Prostate gland (tissue), 2 donors: ENCODE measurements at regions not wholly inside any gene's neighbourhood (a gene's known extent, or its start where the extent isn't known, plus 50 kb on each side); places are given as distances from the start of the nearest gene placed in this dataset.

Experiments
- DNase-seq: peaks from one replicate; pipeline ENCODE4 v3.0.0-alpha.2; 2019; ENCODE audit warnings: low spot score
- H3K27ac ChIP-seq, 2 donors: fragments of 200-600 bp; sonication (generic); 2 replicates each; pipeline ENCODE4 v1.5.1; 2017 to 2019
- H3K27me3 ChIP-seq: fragments of 200-600 bp; sonication (generic); replicated peaks from 2 replicates; pipeline ENCODE4 v1.5.1; 2019; ENCODE audit not compliant: insufficient read depth
- H3K36me3 ChIP-seq, 2 donors: fragments of 200-600 bp; sonication (generic); 1 replicate in 1 of 2; 2 replicates in 1 of 2; pipeline versions ENCODE4 v1.5.1 to v1.8.1; 2017 to 2019
- H3K4me1 ChIP-seq: fragments of 200-600 bp; sonication (generic); replicated peaks from 2 replicates; pipeline ENCODE4 v1.5.1; 2019
- H3K4me3 ChIP-seq, 2 donors: fragments of 200-600 bp; sonication (generic); 2 replicates each; pipeline ENCODE4 v1.5.1; 2017 to 2019
- H3K9me3 ChIP-seq: fragments of 200-600 bp; sonication (generic); 2 replicates; pipeline ENCODE4 v1.5.1; 2017
- CTCF ChIP-seq, 4 experiments: fragments of 200-600 bp in 2 of 4; fragments of 450-650 bp in 2 of 4; sonication (generic) in 2 of 4; IDR thresholded peaks; 1 replicate in 3 of 4; 2 replicates in 1 of 4; pipeline ENCODE4 v1.5.1; 2016 to 2019; ENCODE audit warnings: antibody characterized with exemption in 4 of 4, mild to moderate bottlenecking in 2 of 4, moderate library complexity in 2 of 4
- POLR2A ChIP-seq: fragments of 450-650 bp; IDR thresholded peaks from one replicate; pipeline ENCODE4 v1.6.1; 2016; ENCODE audit warnings: antibody characterized with exemption, mild to moderate bottlenecking
- POLR2AphosphoS5 ChIP-seq: sonication (generic); formaldehyde crosslinking; IDR thresholded peaks from one replicate; pipeline ENCODE4 v1.6.1; 2017; ENCODE audit warnings: antibody characterized with exemption
- WGBS: methylation state at CpG from one replicate; pipeline ENCODE4 v1.1.5; 2018; 5-methylcytosine and 5-hydroxymethylcytosine counted together
- intact Hi-C: fragments of 100-400 bp; cut with DNase I; formaldehyde crosslinking; loops from one replicate; pipeline ENCODE4 v1.14.2; 2022

DNA sequence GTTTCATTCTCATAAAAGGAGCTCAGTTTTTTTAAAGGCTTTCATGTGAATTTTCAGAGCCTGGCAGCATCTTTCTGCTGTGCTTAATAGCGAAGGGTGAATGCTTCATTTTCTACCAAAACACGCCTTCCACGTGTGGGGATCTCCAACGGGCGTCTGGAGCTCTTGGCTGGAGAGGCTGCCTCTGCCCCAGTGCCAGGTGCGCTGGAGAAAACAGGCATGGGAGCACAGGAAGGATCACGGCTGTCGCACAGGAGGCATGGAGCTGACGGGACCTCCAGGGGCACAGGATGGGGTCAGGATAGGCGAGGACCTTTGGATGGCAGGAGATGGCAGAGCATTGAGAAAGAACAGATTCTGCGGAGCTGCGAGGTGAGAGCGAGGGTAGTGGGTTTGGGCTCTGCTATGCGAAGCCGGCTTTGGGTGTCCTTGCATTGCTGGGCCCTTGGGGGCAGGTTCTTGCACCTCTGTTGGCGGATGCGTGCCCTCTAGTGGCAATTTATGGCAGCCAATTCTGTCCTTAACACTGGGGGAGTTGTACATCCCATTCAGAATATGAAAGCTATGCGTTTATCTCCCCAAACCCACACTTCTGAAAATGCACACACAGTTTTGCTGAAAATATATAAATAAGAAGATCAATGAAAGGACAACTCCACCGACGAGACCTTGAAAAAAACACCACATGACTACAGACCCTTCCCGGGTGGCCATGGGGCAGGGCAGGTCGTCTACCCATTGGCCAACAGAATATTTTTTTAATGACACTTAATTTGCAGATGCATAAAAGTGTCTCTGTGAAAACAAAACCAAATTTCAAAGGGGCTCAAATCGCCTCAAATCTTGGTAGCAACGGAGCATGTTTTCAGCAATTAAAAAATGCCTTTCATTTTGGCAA lies 90.4 kb upstream of the SLC35G4 start:
- 48% methylated on average over 24 of the region's 24 CpGs for WGBS

GRCh38 chr18:11517704-11518103 lies 91.7 kb upstream of the SLC35G4 start:
- WGBS = 74% methylated on average over 3 of the region's 3 CpGs
- Histone ChIP-seq H3K27ac (no peak overlapping the region), H3K4me1 (no peaks in the 10 kb centered on the region), H3K27me3 (no peaks in the 10 kb centered on the region), H3K36me3 (no peaks in the 10 kb centered on the region), H3K4me3 (no peak overlapping the region), H3K9me3 (no peaks in the 10 kb centered on the region)
- intact Hi-C loops = no loop called here
- TF ChIP-seq CTCF (IDR thresholded peaks at IDR 0.05) (no peak), POLR2A (no peak), POLR2AphosphoS5 (no peak)
- DNase-seq = no peak

More for the DNA sequence above, 90.4 kb upstream of the SLC35G4 start:
- H3K27ac ChIP-seq = no peak overlapping the region
- intact Hi-C loops = no loop called here
- no peaks in the 10 kb centered on the region for H3K27me3 ChIP-seq
- peak; percentile 18 for DNase-seq
- TF ChIP-seq CTCF (IDR thresholded peaks at IDR 0.05) (peak in 1 of 4 experiments; percentile 17), POLR2AphosphoS5 (no peak)
- H3K9me3 ChIP-seq = no peaks in the 10 kb centered on the region
- no peaks in the 10 kb centered on the region for H3K4me1 ChIP-seq
- H3K36me3 ChIP-seq = no peaks in the 10 kb centered on the region
- H3K4me3 ChIP-seq = no peak overlapping the region

DNA sequence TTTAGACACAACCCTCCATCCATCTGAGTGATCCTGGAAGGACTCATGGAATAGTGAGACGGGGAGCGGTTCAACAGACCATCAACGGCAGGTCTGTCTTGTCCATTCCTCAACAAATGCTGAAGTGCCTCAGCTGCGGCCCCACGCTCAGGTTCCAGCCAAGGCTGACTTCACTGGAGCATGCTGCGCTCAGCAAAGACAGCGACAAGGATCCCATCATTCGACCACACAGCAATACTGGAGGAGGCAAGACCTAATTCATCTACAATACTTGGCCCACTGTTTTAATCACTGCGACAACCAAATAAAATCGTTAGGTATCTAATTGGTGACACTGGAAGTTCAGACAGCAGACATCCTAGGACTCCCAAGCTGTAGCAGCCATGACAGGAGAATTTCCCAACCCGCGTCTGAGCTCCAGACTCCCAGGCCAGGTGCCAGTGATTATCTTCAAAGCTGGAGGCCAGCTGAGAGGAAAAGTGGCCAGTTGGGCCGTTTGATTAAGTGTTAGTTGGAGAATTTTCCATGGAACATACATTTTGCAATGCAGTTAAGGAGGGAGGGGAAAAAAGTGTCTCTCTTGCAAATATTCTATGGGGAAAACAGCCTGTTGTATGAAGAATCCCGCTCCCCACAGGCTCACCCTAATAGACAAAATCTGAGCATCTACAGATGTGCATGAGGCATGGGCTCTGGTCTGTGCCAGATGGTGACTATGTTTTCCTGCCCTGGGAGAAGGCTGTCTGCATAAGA lies 92.5 kb upstream of the SLC35G4 start:
- no peaks in the 10 kb centered on the region for H3K4me1 ChIP-seq
- no peaks in the 10 kb centered on the region for H3K9me3 ChIP-seq
- H3K27ac ChIP-seq = no peak overlapping the region
- no peak for DNase-seq
- intact Hi-C loops = no loop called here
- H3K4me3 ChIP-seq = no peak overlapping the region
- TF ChIP-seq POLR2A (no peak), POLR2AphosphoS5 (no peak), CTCF (IDR thresholded peaks at IDR 0.05) (no peak)
- H3K27me3 ChIP-seq = no peaks in the 10 kb centered on the region
- H3K36me3 ChIP-seq = no peaks in the 10 kb centered on the region
- WGBS = 78% methylated on average over 14 of the region's 14 CpGs

GRCh38 chr18:11514267-11514666 lies 95.1 kb upstream of the SLC35G4 start:
- 91% methylated on average over 1 of the region's 1 CpG for WGBS
- Histone ChIP-seq H3K9me3 (no peaks in the 10 kb centered on the region), H3K27ac (no peak overlapping the region), H3K36me3 (no peaks in the 10 kb centered on the region), H3K4me1 (no peaks in the 10 kb centered on the region), H3K27me3 (no peaks in the 10 kb centered on the region), H3K4me3 (no peak overlapping the region)
- no peak for DNase-seq
- intact Hi-C loops = no loop called here
- TF ChIP-seq POLR2AphosphoS5 (no peak), CTCF (IDR thresholded peaks at IDR 0.05) (no peak), POLR2A (no peak)
